ENCODE measurements at regions not wholly inside any gene's neighbourhood (a gene's known extent, or its start where the extent isn't known, plus 50 kb on each side); places are given as distances from the start of the nearest gene placed in this dataset.

DNA sequence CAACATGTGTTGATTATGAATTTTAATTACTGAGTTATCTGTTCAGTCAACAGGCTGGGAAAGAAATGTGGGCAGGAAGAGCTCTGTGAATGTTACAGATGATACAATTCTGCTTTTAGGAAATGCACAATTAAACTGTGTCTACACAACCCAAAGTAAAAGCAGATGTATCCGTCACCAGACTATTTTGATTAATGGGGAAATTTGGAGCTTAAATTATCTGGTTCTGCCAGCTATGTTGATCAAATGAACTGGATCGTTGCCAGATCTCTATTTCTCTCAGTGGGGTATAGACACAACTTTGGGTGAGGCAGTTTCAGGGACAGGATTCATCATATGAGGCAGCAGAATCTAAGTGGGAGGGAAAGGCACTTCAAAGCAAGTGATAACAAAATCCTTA, 136.5 kb downstream of the NEUROD6 start:
- TF ChIP-seq, protein P1, sequence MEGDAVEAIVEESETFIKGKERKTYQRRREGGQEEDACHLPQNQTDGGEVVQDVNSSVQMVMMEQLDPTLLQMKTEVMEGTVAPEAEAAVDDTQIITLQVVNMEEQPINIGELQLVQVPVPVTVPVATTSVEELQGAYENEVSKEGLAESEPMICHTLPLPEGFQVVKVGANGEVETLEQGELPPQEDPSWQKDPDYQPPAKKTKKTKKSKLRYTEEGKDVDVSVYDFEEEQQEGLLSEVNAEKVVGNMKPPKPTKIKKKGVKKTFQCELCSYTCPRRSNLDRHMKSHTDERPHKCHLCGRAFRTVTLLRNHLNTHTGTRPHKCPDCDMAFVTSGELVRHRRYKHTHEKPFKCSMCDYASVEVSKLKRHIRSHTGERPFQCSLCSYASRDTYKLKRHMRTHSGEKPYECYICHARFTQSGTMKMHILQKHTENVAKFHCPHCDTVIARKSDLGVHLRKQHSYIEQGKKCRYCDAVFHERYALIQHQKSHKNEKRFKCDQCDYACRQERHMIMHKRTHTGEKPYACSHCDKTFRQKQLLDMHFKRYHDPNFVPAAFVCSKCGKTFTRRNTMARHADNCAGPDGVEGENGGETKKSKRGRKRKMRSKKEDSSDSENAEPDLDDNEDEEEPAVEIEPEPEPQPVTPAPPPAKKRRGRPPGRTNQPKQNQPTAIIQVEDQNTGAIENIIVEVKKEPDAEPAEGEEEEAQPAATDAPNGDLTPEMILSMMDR (IDR thresholded peaks at IDR 0.05): no peak
- no peak for TF ChIP-seq POLR2A (IDR thresholded peaks at IDR 0.05)

All from right lobe of liver (tissue), 4 donors.